ENCODE measurements at regions not wholly inside any gene's neighbourhood (a gene's known extent, or its start where the extent isn't known, plus 50 kb on each side); places are given as distances from the start of the nearest gene placed in this dataset.
"Not testable (repeated sequence)": the region's sequence is repeated elsewhere in the genome, so short reads cannot be mapped to it uniquely, and the experiment has no call there.

DNA sequence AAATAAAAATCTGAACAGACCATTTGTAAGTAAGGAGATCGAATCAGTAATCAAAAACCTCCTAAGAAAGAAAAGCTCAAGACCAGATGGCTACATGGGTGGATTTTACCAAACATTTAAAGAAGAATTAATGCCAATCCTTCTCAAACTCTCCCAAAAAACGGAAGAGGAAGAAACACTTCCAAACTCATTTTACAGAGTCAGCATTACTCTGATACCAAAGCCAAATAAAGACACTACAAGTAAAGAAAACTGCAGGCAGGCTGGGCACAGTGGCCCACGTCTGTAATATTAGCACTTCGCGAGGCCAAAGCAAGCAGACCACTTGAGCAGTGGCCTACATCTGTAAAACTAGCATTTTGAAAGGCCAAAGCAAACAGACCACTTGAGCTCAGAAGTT, 159.8 kb downstream of the DPY19L2 start:
- H3K27ac ChIP-seq (ENCODE audit: low read depth in 1 of 2, low read length in 2 of 2), result no peak overlapping the region
- ATAC-seq (ENCODE audit: low FRiP score) (no peak), DNase-seq (no peak)
- no peaks in the 10 kb centered on the region for H3K27me3 ChIP-seq (ENCODE audit: control insufficient read depth in 1 of 2, insufficient read depth in 2 of 2, low read length in 1 of 2)
- no peaks in the 10 kb centered on the region for H3K4me1 ChIP-seq (ENCODE audit: control insufficient read depth in 1 of 2, insufficient read depth in 2 of 2, low read length in 2 of 2)
- intact Hi-C loops (cut with DNase I), result no loop called here
- no peak overlapping the region for H3K4me3 ChIP-seq (ENCODE audit: low read length in 2 of 2)
- no peaks in the 10 kb centered on the region for H3K9me3 ChIP-seq (ENCODE audit: control insufficient read depth, low read length)
- H3K36me3 ChIP-seq (ENCODE audit: control insufficient read depth in 1 of 2, insufficient read depth in 2 of 2, low read length in 1 of 2), result no peaks in the 10 kb centered on the region
- WGBS, 2 donors, result 76% methylated on average over 5 of the region's 5 CpGs

DNA sequence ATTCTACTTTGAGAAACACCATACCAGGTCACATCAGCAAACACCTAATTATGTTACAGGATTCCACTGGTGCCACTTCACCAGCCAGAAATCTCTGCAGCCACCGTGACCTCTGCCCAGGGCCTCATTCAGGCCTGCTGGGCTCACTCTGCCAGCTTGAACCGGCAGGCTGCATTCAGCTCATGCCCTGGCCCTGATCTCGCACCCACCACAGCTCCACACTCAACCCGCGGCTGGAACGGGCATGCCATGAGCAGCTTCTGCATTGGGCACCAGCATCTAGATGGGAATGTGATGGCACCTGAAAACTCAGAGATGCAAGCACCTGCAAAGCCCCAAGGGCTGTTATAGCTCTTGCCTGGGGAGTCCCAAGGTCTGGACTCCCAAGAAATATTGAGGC, 168.7 kb downstream of the DPY19L2 start:
- DNase-seq (peak in 1 of 2 donors; percentile 43), ATAC-seq (ENCODE audit: low FRiP score) (no peak)
- no peaks in the 10 kb centered on the region for H3K9me3 ChIP-seq (ENCODE audit: control insufficient read depth, low read length)
- no peak overlapping the region for H3K27ac ChIP-seq (ENCODE audit: low read depth in 1 of 2, low read length in 2 of 2)
- no peaks in the 10 kb centered on the region for H3K4me1 ChIP-seq (ENCODE audit: control insufficient read depth in 1 of 2, insufficient read depth in 2 of 2, low read length in 2 of 2)
- H3K27me3 ChIP-seq (ENCODE audit: control insufficient read depth in 1 of 2, insufficient read depth in 2 of 2, low read length in 1 of 2), result no peaks in the 10 kb centered on the region
- 91 to 95% methylated on average over 6 of the region's 6 CpGs for WGBS, 2 donors
- H3K36me3 ChIP-seq (ENCODE audit: control insufficient read depth in 1 of 2, insufficient read depth in 2 of 2, low read length in 1 of 2), result no peaks in the 10 kb centered on the region
- intact Hi-C loops (cut with DNase I), result no loop called here
- H3K4me3 ChIP-seq (ENCODE audit: low read length in 2 of 2), result no peak overlapping the region

DNA sequence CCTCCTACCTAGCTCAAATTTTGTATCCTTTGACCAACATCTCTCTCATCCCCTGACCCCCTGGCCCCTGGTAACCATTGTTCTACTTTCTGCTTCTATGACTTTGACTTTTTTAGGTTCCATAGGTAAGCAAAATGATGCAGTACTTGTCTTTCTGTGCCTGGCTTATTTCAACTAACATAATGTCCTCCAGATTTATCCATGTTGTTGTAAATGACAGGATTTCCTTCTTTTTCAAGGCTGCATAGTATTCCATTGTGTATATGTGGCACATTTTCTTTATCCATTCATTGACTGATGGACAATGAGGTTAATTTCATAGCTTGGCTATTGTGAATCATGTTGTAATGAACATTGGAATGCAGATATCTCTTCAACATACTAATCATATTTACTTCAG, 170.1 kb downstream of the DPY19L2 start:
- Histone ChIP-seq H3K27me3 (ENCODE audit: control insufficient read depth in 1 of 2, insufficient read depth in 2 of 2, low read length in 1 of 2) (no peaks in the 10 kb centered on the region), H3K4me1 (ENCODE audit: control insufficient read depth in 1 of 2, insufficient read depth in 2 of 2, low read length in 2 of 2) (no peaks in the 10 kb centered on the region), H3K36me3 (ENCODE audit: control insufficient read depth in 1 of 2, insufficient read depth in 2 of 2, low read length in 1 of 2) (no peaks in the 10 kb centered on the region), H3K27ac (ENCODE audit: low read depth in 1 of 2, low read length in 2 of 2) (no peak overlapping the region), H3K4me3 (ENCODE audit: low read length in 2 of 2) (no peak overlapping the region), H3K9me3 (ENCODE audit: control insufficient read depth, low read length) (no peaks in the 10 kb centered on the region)
- ATAC-seq (ENCODE audit: low FRiP score) (no peak), DNase-seq (no peak)
- intact Hi-C loops (cut with DNase I), result no loop called here

DNA sequence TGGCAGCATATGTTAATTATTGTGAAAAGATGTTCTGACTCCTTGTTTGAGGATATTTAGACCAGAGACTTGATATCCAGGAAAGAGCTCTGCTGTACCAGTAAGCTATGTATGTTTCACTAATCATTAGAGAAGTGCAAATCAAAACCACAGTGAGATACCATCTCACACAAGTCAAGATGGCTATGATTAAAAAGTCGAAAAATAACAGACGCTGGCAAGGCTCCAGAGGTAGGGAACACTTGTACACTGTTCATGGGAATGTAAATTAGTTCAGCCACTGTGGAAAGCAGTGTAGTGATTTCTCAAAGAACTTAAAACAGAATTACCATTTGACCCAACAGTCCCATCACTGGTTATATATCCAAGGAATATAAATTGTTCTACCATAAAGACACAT, 171.6 kb downstream of the DPY19L2 start:
- DNase-seq (no peak), ATAC-seq (ENCODE audit: low FRiP score) (no peak)
- no peaks in the 10 kb centered on the region for H3K27me3 ChIP-seq (ENCODE audit: control insufficient read depth in 1 of 2, insufficient read depth in 2 of 2, low read length in 1 of 2)
- H3K27ac ChIP-seq (ENCODE audit: low read depth in 1 of 2, low read length in 2 of 2), result no peak overlapping the region
- no peaks in the 10 kb centered on the region for H3K9me3 ChIP-seq (ENCODE audit: control insufficient read depth, low read length)
- intact Hi-C loops (cut with DNase I), result no loop called here
- no peak overlapping the region for H3K4me3 ChIP-seq (ENCODE audit: low read length in 2 of 2)
- 39 to 56% methylated on average over 2 of the region's 2 CpGs for WGBS, 2 donors
- no peaks in the 10 kb centered on the region for H3K4me1 ChIP-seq (ENCODE audit: control insufficient read depth in 1 of 2, insufficient read depth in 2 of 2, low read length in 2 of 2)
- no peaks in the 10 kb centered on the region for H3K36me3 ChIP-seq (ENCODE audit: control insufficient read depth in 1 of 2, insufficient read depth in 2 of 2, low read length in 1 of 2)

DNA sequence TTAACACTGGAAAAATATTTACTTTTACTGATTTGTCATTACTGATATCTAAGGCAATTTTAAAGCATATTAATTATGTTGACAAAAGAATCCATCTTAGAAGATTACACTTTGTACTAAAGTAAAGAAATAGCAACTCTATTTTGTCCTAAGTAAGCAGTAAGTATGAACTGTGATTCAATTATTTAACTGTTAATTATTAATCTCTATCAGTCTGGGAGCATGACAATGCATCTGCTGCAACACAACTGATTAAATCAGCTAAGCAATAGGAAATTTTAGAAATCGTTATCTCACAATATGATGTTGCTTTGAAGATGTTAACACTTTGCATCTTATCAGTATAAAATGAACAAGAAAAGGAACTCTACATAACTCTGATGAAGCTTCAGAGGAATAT, 172.3 kb downstream of the DPY19L2 start:
- no peaks in the 10 kb centered on the region for H3K9me3 ChIP-seq (ENCODE audit: control insufficient read depth, low read length)
- no peak overlapping the region for H3K27ac ChIP-seq (ENCODE audit: low read depth in 1 of 2, low read length in 2 of 2)
- no peaks in the 10 kb centered on the region for H3K27me3 ChIP-seq (ENCODE audit: control insufficient read depth in 1 of 2, insufficient read depth in 2 of 2, low read length in 1 of 2)
- H3K4me3 ChIP-seq (ENCODE audit: low read length in 2 of 2), result no peak overlapping the region
- 54 to 67% methylated on average over 1 of the region's 1 CpG for WGBS, 2 donors
- intact Hi-C loops (cut with DNase I), result no loop called here
- ATAC-seq (ENCODE audit: low FRiP score) (no peak), DNase-seq (no peak)
- no peaks in the 10 kb centered on the region for H3K4me1 ChIP-seq (ENCODE audit: control insufficient read depth in 1 of 2, insufficient read depth in 2 of 2, low read length in 2 of 2)
- no peaks in the 10 kb centered on the region for H3K36me3 ChIP-seq (ENCODE audit: control insufficient read depth in 1 of 2, insufficient read depth in 2 of 2, low read length in 1 of 2)

DNA sequence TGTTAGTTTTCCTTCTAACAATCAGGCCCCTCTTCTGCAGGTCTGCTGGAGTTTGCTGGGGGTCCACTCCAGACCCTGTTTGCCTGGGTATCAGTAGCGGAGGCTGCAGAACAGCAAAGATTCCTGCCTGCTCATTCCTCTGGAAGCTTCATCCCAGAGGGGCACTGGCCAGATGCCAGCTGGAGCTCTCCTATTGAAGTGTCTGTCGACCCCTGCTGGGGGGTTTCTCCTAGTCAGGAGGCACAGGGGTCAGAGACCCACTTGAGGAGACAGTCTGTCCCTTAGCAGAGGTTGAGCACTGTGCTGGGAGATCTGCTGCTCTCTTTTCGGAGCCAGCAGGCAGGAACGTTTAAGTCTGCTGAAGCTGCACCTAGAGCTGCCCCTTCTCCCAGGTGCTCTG, 174.9 kb downstream of the DPY19L2 start:
- H3K27ac ChIP-seq (ENCODE audit: low read depth in 1 of 2, low read length in 2 of 2); H3K4me1 ChIP-seq (ENCODE audit: control insufficient read depth in 1 of 2, insufficient read depth in 2 of 2, low read length in 2 of 2); H3K27me3 ChIP-seq (ENCODE audit: control insufficient read depth in 1 of 2, insufficient read depth in 2 of 2, low read length in 1 of 2); DNase-seq; H3K36me3 ChIP-seq (ENCODE audit: control insufficient read depth in 1 of 2, insufficient read depth in 2 of 2, low read length in 1 of 2); H3K4me3 ChIP-seq (ENCODE audit: low read length in 2 of 2); ATAC-seq (ENCODE audit: low FRiP score); H3K9me3 ChIP-seq (ENCODE audit: control insufficient read depth, low read length); intact Hi-C loops (cut with DNase I): not testable (repeated sequence)
- WGBS, 2 donors, result 78 to 83% methylated on average over 4 of the region's 4 CpGs

DNA sequence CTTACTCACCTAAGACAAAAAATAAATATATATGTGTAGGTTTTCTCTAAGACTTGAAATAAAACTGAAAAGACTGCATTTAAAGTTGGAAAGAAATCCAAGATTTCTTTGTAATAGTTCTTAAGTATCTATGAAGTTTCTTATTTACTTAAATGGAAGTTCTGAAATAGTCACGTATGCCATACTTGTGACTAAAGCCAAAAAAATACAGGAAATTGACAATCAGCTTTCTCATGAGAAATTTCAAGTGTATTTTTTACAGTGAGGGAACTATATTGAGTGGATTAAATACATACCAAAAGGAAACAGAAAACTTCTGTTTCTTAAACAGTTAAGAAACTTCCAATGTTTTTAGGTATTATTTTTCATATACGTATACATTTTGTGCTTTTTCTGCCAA, 188.1 kb downstream of the DPY19L2 start:
- 21 to 31% methylated on average over 2 of the region's 2 CpGs for WGBS, 2 donors
- no peak for ATAC-seq (ENCODE audit: low FRiP score)
- intact Hi-C loops (cut with DNase I), result no loop called here

DNA sequence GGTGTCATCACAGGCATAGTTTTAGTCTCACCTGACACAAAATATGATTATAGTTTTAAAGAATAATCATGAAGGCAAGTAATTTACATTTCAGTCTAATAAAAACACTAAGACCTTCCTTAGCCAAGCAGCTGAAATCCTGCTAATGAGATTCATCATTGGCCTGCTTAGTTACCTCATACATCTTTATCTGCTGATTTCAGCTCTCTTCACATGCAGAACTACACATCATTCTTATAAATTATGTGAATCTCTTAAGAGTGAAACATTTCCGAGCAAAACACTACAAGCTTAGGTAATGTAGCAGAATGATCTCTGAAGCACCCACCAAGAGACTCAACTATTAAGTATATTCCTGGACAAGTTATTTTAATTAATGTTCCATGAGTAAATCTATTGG, 198.1 kb downstream of the DPY19L2 start:
- Histone ChIP-seq H3K4me1 (ENCODE audit: control insufficient read depth in 1 of 2, insufficient read depth in 2 of 2, low read length in 2 of 2) (no peaks in the 10 kb centered on the region), H3K36me3 (ENCODE audit: control insufficient read depth in 1 of 2, insufficient read depth in 2 of 2, low read length in 1 of 2) (no peaks in the 10 kb centered on the region), H3K4me3 (ENCODE audit: low read length in 2 of 2) (no peak overlapping the region), H3K27ac (ENCODE audit: low read depth in 1 of 2, low read length in 2 of 2) (no peak overlapping the region), H3K27me3 (ENCODE audit: control insufficient read depth in 1 of 2, insufficient read depth in 2 of 2, low read length in 1 of 2) (no peaks in the 10 kb centered on the region), H3K9me3 (ENCODE audit: control insufficient read depth, low read length) (no peaks in the 10 kb centered on the region)
- DNase-seq, result no peak
- intact Hi-C loops (cut with DNase I), result no loop called here
- ATAC-seq (ENCODE audit: low FRiP score), result no peak
- WGBS, 2 donors, result 77 to 92% methylated on average over 1 of the region's 1 CpG

More for the DNA sequence above, 188.1 kb downstream of the DPY19L2 start:
- H3K27me3 ChIP-seq (ENCODE audit: control insufficient read depth in 1 of 2, insufficient read depth in 2 of 2, low read length in 1 of 2), result no peaks in the 10 kb centered on the region
- no peak overlapping the region for H3K27ac ChIP-seq (ENCODE audit: low read depth in 1 of 2, low read length in 2 of 2)
- DNase-seq, result no peak
- H3K4me1 ChIP-seq (ENCODE audit: control insufficient read depth in 1 of 2, insufficient read depth in 2 of 2, low read length in 2 of 2), result no peaks in the 10 kb centered on the region
- no peaks in the 10 kb centered on the region for H3K36me3 ChIP-seq (ENCODE audit: control insufficient read depth in 1 of 2, insufficient read depth in 2 of 2, low read length in 1 of 2)
- H3K9me3 ChIP-seq (ENCODE audit: control insufficient read depth, low read length), result no peaks in the 10 kb centered on the region
- no peak overlapping the region for H3K4me3 ChIP-seq (ENCODE audit: low read length in 2 of 2)

DNA sequence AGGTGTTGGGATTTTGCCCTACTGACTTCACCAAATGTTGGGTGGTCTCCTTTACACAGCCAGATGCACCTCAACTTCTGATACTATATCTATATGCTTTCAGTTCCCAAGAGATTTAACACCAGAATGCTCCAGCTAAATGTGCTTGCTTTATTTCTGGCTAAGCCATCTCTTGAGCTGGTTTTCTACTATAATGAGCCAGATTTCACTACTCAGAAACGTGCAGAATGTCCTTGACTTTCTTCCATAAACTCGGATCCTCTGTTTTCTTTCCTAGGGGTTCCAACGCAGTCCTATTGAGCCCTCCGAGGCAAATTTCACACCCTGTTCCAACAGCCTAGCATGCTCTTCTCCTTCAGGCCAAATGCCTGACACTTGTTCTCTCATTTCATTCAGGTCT, 200.3 kb downstream of the DPY19L2 start:
- no peaks in the 10 kb centered on the region for H3K27me3 ChIP-seq (ENCODE audit: control insufficient read depth in 1 of 2, insufficient read depth in 2 of 2, low read length in 1 of 2)
- no peaks in the 10 kb centered on the region for H3K36me3 ChIP-seq (ENCODE audit: control insufficient read depth in 1 of 2, insufficient read depth in 2 of 2, low read length in 1 of 2)
- peak overlapping the region in 1 of 2 donors; percentile 36 for H3K27ac ChIP-seq (ENCODE audit: low read depth in 1 of 2, low read length in 2 of 2)
- 9 to 13% methylated on average over 4 of the region's 4 CpGs for WGBS, 2 donors
- no peak overlapping the region for H3K4me3 ChIP-seq (ENCODE audit: low read length in 2 of 2)
- H3K4me1 ChIP-seq (ENCODE audit: control insufficient read depth in 1 of 2, insufficient read depth in 2 of 2, low read length in 2 of 2), result no peaks in the 10 kb centered on the region
- no peaks in the 10 kb centered on the region for H3K9me3 ChIP-seq (ENCODE audit: control insufficient read depth, low read length)
- DNase-seq, result no peak
- no peak for ATAC-seq (ENCODE audit: low FRiP score)
- intact Hi-C loops (cut with DNase I), result no loop called here

Data from aorta (tissue), 5 donors.